Prostate gland (tissue), 2 donors: ENCODE measurements at regions not wholly inside any gene's neighbourhood (a gene's known extent, or its start where the extent isn't known, plus 50 kb on each side); places are given as distances from the start of the nearest gene placed in this dataset.

Experiments used
- DNase-seq: peaks from one replicate; pipeline ENCODE4 v3.0.0-alpha.2; 2019; ENCODE audit warnings: low spot score
- H3K27ac ChIP-seq, 2 donors: fragments of 200-600 bp; sonication (generic); 2 replicates each; pipeline ENCODE4 v1.5.1; 2017 to 2019
- H3K27me3 ChIP-seq: fragments of 200-600 bp; sonication (generic); replicated peaks from 2 replicates; pipeline ENCODE4 v1.5.1; 2019; ENCODE audit not compliant: insufficient read depth
- H3K36me3 ChIP-seq, 2 donors: fragments of 200-600 bp; sonication (generic); 1 replicate in 1 of 2; 2 replicates in 1 of 2; pipeline versions ENCODE4 v1.5.1 to v1.8.1; 2017 to 2019
- H3K4me1 ChIP-seq: fragments of 200-600 bp; sonication (generic); replicated peaks from 2 replicates; pipeline ENCODE4 v1.5.1; 2019
- H3K4me3 ChIP-seq, 2 donors: fragments of 200-600 bp; sonication (generic); 2 replicates each; pipeline ENCODE4 v1.5.1; 2017 to 2019
- H3K9me3 ChIP-seq: fragments of 200-600 bp; sonication (generic); 2 replicates; pipeline ENCODE4 v1.5.1; 2017
- CTCF ChIP-seq, 4 experiments: fragments of 200-600 bp in 2 of 4; fragments of 450-650 bp in 2 of 4; sonication (generic) in 2 of 4; IDR thresholded peaks; 1 replicate in 3 of 4; 2 replicates in 1 of 4; pipeline ENCODE4 v1.5.1; 2016 to 2019; ENCODE audit warnings: antibody characterized with exemption in 4 of 4, mild to moderate bottlenecking in 2 of 4, moderate library complexity in 2 of 4
- POLR2A ChIP-seq: fragments of 450-650 bp; IDR thresholded peaks from one replicate; pipeline ENCODE4 v1.6.1; 2016; ENCODE audit warnings: antibody characterized with exemption, mild to moderate bottlenecking
- POLR2AphosphoS5 ChIP-seq: sonication (generic); formaldehyde crosslinking; IDR thresholded peaks from one replicate; pipeline ENCODE4 v1.6.1; 2017; ENCODE audit warnings: antibody characterized with exemption
- WGBS: methylation state at CpG from one replicate; pipeline ENCODE4 v1.1.5; 2018; 5-methylcytosine and 5-hydroxymethylcytosine counted together
- intact Hi-C: fragments of 100-400 bp; cut with DNase I; formaldehyde crosslinking; loops from one replicate; pipeline ENCODE4 v1.14.2; 2022

DNA sequence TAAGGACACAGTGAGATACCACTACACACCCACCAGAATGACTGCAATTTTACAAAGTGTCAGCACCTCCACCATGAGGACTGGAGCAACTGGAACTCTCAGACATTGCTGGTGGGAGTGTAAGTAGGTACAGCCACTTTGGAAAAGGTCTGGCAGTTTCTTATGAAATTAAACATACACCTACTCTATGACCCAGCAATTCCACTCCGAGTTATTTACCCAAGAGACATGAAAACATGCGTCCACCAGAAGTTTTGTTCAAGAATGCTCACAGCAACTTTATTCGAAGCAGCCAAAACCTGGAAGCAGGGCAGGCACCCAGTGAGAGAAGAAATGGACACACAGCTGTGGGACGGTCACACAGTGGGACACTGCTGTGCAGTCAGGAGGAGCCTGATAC, 384.0 kb downstream of the SOX9 start:
- 91% methylated on average over 4 of the region's 4 CpGs for WGBS
- H3K27me3 ChIP-seq, result no peaks in the 10 kb centered on the region
- intact Hi-C loops, result no loop called here
- no peaks in the 10 kb centered on the region for H3K36me3 ChIP-seq
- H3K9me3 ChIP-seq, result no peaks in the 10 kb centered on the region
- no peak for DNase-seq
- TF ChIP-seq POLR2AphosphoS5, result no peak
- no peak for TF ChIP-seq POLR2A
- TF ChIP-seq CTCF (IDR thresholded peaks at IDR 0.05), result no peak
- H3K27ac ChIP-seq, result no peak overlapping the region
- H3K4me3 ChIP-seq, result no peak overlapping the region
- peaks cover 19% of the 10 kb centered on the region for H3K4me1 ChIP-seq

DNA sequence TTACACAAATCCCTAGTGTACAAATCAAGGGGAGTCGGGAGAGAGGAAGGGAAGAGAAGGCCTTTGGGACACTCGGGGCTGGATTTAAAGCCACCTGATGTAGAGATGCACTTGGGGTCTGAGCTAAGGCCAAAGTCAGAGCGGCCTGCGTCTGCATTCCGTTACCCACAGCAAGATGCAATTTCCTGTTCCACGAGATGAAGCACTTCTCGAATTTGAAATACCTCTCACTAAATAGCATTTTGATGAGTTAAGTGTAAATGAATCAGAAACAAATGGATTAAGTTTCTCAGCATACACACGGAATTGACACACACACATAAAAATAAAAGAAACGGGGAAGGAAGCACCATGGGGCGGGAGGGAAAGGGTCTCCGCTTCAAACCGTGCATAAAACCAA, 386.0 kb downstream of the SOX9 start:
- H3K4me1 ChIP-seq, result peaks cover 13% of the 10 kb centered on the region
- H3K27ac ChIP-seq, result no peak overlapping the region
- DNase-seq, result no peak
- H3K36me3 ChIP-seq, result no peaks in the 10 kb centered on the region
- intact Hi-C loops, result no loop called here
- TF ChIP-seq CTCF (IDR thresholded peaks at IDR 0.05), result no peak
- no peak for TF ChIP-seq POLR2AphosphoS5
- TF ChIP-seq POLR2A, result no peak
- 72% methylated on average over 12 of the region's 12 CpGs for WGBS
- no peaks in the 10 kb centered on the region for H3K9me3 ChIP-seq
- H3K4me3 ChIP-seq, result no peak overlapping the region
- H3K27me3 ChIP-seq, result no peaks in the 10 kb centered on the region

GRCh38 chr17:72507370-72507769, 386.6 kb downstream of the SOX9 start:
- TF ChIP-seq POLR2AphosphoS5, result no peak
- no peak for TF ChIP-seq CTCF (IDR thresholded peaks at IDR 0.05)
- TF ChIP-seq POLR2A, result no peak
- no peaks in the 10 kb centered on the region for H3K9me3 ChIP-seq
- H3K27me3 ChIP-seq, result no peaks in the 10 kb centered on the region
- peaks cover 8% of the 10 kb centered on the region for H3K4me1 ChIP-seq
- intact Hi-C loops, result no loop called here
- H3K4me3 ChIP-seq, result no peak overlapping the region
- no peaks in the 10 kb centered on the region for H3K36me3 ChIP-seq
- no peak overlapping the region for H3K27ac ChIP-seq
- no peak for DNase-seq
- WGBS, result 50% methylated on average over 7 of the region's 7 CpGs

DNA sequence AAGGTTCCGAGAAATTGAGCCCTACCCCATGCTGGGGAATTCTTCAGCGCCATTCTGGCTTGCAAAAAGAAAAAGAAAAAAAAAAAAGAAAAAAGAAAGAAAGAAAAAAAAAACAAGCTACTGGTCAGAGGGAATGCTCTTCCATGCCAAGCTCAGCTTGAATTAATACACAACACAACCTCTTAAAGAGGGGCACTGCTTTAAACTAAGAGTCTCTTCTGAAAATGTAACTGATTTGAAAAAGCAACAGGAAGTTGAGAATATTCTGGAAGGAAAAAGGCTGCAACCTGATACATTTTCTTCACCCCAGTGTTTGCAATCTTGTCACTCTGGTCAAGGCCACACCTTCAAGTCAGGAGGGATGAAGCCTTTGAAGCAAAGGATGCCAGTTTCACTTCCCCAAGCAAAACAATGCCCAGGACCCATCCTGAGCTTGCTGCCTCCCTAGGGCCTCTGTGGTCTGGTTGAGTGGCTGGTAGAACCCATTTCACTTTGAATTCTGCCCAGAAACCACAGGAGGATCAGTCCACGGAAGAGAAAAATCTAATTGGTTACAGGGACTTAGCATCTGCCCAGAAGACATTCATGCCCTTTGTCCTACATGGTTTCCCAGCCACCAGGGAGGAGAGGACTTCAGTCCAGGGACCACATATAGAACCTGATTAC, 389.7 kb downstream of the SOX9 start:
- Histone ChIP-seq H3K27ac (peak overlapping the region in 1 of 2 donors; percentile 34), H3K4me1 (no peaks in the 10 kb centered on the region), H3K36me3 (no peaks in the 10 kb centered on the region), H3K9me3 (no peaks in the 10 kb centered on the region), H3K4me3 (no peak overlapping the region), H3K27me3 (no peaks in the 10 kb centered on the region)
- TF ChIP-seq POLR2AphosphoS5 (no peak), POLR2A (no peak), CTCF (IDR thresholded peaks at IDR 0.05) (no peak)
- 52% methylated on average over 3 of the region's 3 CpGs for WGBS
- no peak for DNase-seq
- intact Hi-C loops, result no loop called here

DNA sequence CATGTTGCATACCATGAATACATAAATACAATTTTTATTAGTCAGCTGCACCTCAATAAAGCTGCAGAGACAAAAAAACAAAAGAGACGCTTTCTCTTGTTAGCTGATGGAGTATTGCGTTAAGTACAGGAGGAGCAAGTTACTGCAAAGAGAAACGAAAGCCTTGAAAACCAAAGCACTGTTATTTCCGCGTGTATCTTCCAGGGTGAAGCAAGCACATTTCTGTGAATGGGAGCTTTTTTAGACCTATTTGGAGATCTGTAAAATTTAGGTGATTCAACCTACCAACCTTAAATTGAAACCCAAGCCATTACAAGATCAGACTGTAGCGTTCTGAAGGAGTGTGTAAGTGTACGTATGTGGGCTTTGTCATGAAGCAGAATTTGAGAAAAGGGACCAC, 390.4 kb downstream of the SOX9 start:
- no peaks in the 10 kb centered on the region for H3K27me3 ChIP-seq
- no peaks in the 10 kb centered on the region for H3K36me3 ChIP-seq
- 55% methylated on average over 7 of the region's 7 CpGs for WGBS
- no peak overlapping the region for H3K4me3 ChIP-seq
- DNase-seq, result no peak
- peak overlapping the region in 1 of 2 donors; percentile 34 for H3K27ac ChIP-seq
- peak; percentile 26 for TF ChIP-seq POLR2AphosphoS5
- TF ChIP-seq CTCF (IDR thresholded peaks at IDR 0.05), result no peak
- H3K4me1 ChIP-seq, result no peaks in the 10 kb centered on the region
- intact Hi-C loops, result no loop called here
- H3K9me3 ChIP-seq, result no peaks in the 10 kb centered on the region
